SK-N-SH treated with all-trans-retinoic acid at 6 μM for 48 hours (cell line): ENCODE measurements at regions not wholly inside any gene's neighbourhood (a gene's known extent, or its start where the extent isn't known, plus 50 kb on each side); places are given as distances from the start of the nearest gene placed in this dataset.

Experiments used
- ATAC-seq: fragments of 200-7000 bp; cut with Tn5 transposase; 3 replicates; pipeline ENCODE4 v1.9.1; 2020; ENCODE audit warnings: mild to moderate bottlenecking, moderate library complexity
- ARNTL ChIP-seq: fragments of 450-650 bp; formaldehyde crosslinking; IDR thresholded peaks from 2 replicates; pipeline ENCODE4 v1.5.0; 2020; ENCODE audit warnings: low read depth, mild to moderate bottlenecking, moderate library complexity, borderline replicate concordance
- BACH2 ChIP-seq: fragments of 250-450 bp; sonication (Bioruptor Pico); IDR thresholded peaks from 2 replicates; pipeline ENCODE4 v1.9.0; 2021; ENCODE audit warnings: mild to moderate bottlenecking, borderline replicate concordance
- CSDC2 ChIP-seq: fragments of 250-450 bp; sonication (Bioruptor Pico); IDR thresholded peaks from 2 replicates; pipeline ENCODE4 v1.5.0; 2020; ENCODE audit warnings: mild to moderate bottlenecking, moderate library complexity
- ESRRG ChIP-seq: fragments of 250-450 bp; sonication (Bioruptor Pico); IDR thresholded peaks from 2 replicates; pipeline ENCODE4 v1.6.1; 2021; ENCODE audit warnings: mild to moderate bottlenecking
- GLIS3 ChIP-seq: fragments of 250-450 bp; sonication (Bioruptor Pico); IDR thresholded peaks from 2 replicates; pipeline ENCODE4 v1.5.0; 2020; ENCODE audit warnings: mild to moderate bottlenecking, moderate library complexity
- ISL1 ChIP-seq: fragments of 250-450 bp; sonication (Bioruptor Pico); IDR thresholded peaks from 2 replicates; pipeline ENCODE4 v2.1.2; 2022; ENCODE audit warnings: mild to moderate bottlenecking, moderate library complexity
- OSR1 ChIP-seq: fragments of 250-450 bp; sonication (Bioruptor Pico); IDR thresholded peaks from 2 replicates; pipeline ENCODE4 v1.8.0; 2022; ENCODE audit warnings: moderate library complexity, mild to moderate bottlenecking, inconsistent platforms
- PPARA ChIP-seq: fragments of 250-450 bp; sonication (Bioruptor Pico); IDR thresholded peaks from 2 replicates; pipeline ENCODE4 v1.5.0; 2020; ENCODE audit warnings: mild to moderate bottlenecking, borderline replicate concordance
- RARB ChIP-seq: fragments of 250-450 bp; sonication (Bioruptor Pico); IDR thresholded peaks from 2 replicates; pipeline ENCODE4 v1.8.0; 2021; ENCODE audit warnings: mild to moderate bottlenecking, moderate library complexity
- SNAI2 ChIP-seq: fragments of 250-450 bp; sonication (Bioruptor Pico); IDR thresholded peaks from 2 replicates; pipeline ENCODE4 v1.5.0; 2020; ENCODE audit warnings: mild to moderate bottlenecking, moderate library complexity
- TCF4 ChIP-seq: fragments of 250-450 bp; sonication (Bioruptor Pico); IDR thresholded peaks from 2 replicates; pipeline ENCODE4 v1.8.0; 2021; ENCODE audit warnings: mild to moderate bottlenecking, moderate library complexity, borderline replicate concordance
- TOX ChIP-seq: fragments of 250-450 bp; sonication (Bioruptor Pico); IDR thresholded peaks from 2 replicates; pipeline ENCODE4 v1.8.0; 2021; ENCODE audit warnings: mild to moderate bottlenecking, moderate library complexity, borderline replicate concordance
- ZC3H10 ChIP-seq: fragments of 250-450 bp; sonication (Bioruptor Pico); IDR thresholded peaks from 2 replicates; pipeline ENCODE4 v1.5.1; 2021; ENCODE audit warnings: mild to moderate bottlenecking, moderate library complexity
- ZFP3 ChIP-seq: fragments of 250-450 bp; sonication (Bioruptor Pico); IDR thresholded peaks from 2 replicates; pipeline ENCODE4 v1.5.0; 2020; ENCODE audit warnings: mild to moderate bottlenecking, moderate library complexity
- ZFP30 ChIP-seq: fragments of 450-650 bp; formaldehyde crosslinking; IDR thresholded peaks from 2 replicates; pipeline ENCODE4 v1.5.0; 2022; ENCODE audit warnings: mild to moderate bottlenecking, moderate library complexity
- ZNF565 ChIP-seq: fragments of 450-650 bp; formaldehyde crosslinking; conservative IDR thresholded peaks from 2 replicates; pipeline ENCODE4 v1.5.0; 2020; ENCODE audit warnings: low read depth, mild to moderate bottlenecking, moderate library complexity
- ZNF70 ChIP-seq: fragments of 450-650 bp; formaldehyde crosslinking; IDR thresholded peaks from 2 replicates; pipeline ENCODE4 v1.5.0; 2020; ENCODE audit warnings: mild to moderate bottlenecking, moderate library complexity
- ZNF8 ChIP-seq: fragments of 450-650 bp; formaldehyde crosslinking; IDR thresholded peaks from 2 replicates; pipeline ENCODE4 v1.5.0; 2020; ENCODE audit warnings: mild to moderate bottlenecking, moderate library complexity
- TF ChIP-seq, protein P1 (sequence below): fragments of 250-450 bp; sonication (Bioruptor Pico); IDR thresholded peaks from 2 replicates; pipeline ENCODE4 v1.5.0; 2020; ENCODE audit warnings: mild to moderate bottlenecking, moderate library complexity
- TF ChIP-seq, protein P2 (sequence below): fragments of 250-450 bp; sonication (Bioruptor Pico); IDR thresholded peaks from 2 replicates; pipeline ENCODE4 v1.5.1; 2021; ENCODE audit warnings: mild to moderate bottlenecking, moderate library complexity
- TF ChIP-seq, protein P3 (sequence below): fragments of 250-450 bp; sonication (Bioruptor Pico); IDR thresholded peaks from 2 replicates; pipeline ENCODE4 v1.5.1; 2020; ENCODE audit warnings: low read depth, mild to moderate bottlenecking, moderate library complexity
- TF ChIP-seq, protein P4 (sequence below): fragments of 250-450 bp; sonication (Bioruptor Pico); IDR thresholded peaks from 2 replicates; pipeline ENCODE4 v1.8.0; 2021; ENCODE audit warnings: low read depth, mild to moderate bottlenecking, moderate library complexity, borderline replicate concordance
- TF ChIP-seq, protein P5 (sequence below): fragments of 250-450 bp; sonication (Bioruptor Pico); IDR thresholded peaks from 2 replicates; pipeline ENCODE4 v1.8.0; 2020; ENCODE audit warnings: mild to moderate bottlenecking, moderate library complexity, borderline replicate concordance

DNA sequence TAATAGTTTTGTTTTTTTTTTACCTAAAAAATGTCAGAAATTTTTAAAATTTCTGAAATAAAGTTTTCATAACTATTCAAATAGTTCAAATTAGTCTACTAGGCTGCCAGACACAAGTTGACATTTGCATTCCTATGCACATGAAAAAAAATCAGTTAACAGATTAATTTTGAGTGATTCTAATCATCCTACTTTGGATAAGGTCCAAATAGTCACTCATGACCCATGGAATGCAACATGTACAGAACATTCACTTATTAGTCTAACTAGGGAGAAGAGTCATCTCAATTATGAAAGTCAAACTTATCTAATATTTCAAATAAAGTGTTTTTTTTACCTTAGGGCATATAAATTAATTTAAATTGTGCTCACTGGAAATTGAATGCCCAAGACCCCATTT, 390.2 kb downstream of the EPM2A start:
- TF ChIP-seq OSR1 (CRISPR knock-in tag) (no peak), ZNF70 (CRISPR knock-in tag) (no peak), ISL1 (peak; percentile 79), GLIS3 (no peak)
- no peak for ATAC-seq

DNA sequence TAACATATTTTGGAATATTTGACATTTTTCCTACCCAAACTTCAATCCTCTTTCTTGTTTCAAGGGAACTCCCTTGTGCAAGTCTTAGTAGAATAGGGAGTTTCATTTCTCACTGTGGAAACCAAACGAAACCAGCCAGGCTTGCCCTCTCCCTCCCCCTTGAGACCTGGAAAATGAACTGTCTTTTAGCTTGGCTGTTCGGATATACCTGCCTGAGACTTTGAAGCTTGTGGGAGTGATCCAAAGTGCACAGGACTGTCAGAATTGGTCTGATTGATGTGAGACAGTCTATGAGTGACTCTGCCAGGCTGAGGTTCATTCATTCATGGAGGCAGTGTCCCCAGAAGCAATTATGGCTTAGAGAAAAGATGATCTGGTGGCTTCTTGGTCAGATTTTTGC, 388.1 kb downstream of the EPM2A start:
- TF ChIP-seq, protein P1, sequence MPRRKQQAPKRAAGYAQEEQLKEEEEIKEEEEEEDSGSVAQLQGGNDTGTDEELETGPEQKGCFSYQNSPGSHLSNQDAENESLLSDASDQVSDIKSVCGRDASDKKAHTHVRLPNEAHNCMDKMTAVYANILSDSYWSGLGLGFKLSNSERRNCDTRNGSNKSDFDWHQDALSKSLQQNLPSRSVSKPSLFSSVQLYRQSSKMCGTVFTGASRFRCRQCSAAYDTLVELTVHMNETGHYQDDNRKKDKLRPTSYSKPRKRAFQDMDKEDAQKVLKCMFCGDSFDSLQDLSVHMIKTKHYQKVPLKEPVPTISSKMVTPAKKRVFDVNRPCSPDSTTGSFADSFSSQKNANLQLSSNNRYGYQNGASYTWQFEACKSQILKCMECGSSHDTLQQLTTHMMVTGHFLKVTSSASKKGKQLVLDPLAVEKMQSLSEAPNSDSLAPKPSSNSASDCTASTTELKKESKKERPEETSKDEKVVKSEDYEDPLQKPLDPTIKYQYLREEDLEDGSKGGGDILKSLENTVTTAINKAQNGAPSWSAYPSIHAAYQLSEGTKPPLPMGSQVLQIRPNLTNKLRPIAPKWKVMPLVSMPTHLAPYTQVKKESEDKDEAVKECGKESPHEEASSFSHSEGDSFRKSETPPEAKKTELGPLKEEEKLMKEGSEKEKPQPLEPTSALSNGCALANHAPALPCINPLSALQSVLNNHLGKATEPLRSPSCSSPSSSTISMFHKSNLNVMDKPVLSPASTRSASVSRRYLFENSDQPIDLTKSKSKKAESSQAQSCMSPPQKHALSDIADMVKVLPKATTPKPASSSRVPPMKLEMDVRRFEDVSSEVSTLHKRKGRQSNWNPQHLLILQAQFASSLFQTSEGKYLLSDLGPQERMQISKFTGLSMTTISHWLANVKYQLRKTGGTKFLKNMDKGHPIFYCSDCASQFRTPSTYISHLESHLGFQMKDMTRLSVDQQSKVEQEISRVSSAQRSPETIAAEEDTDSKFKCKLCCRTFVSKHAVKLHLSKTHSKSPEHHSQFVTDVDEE, result no peak
- TF ChIP-seq ZC3H10, result no peak
- no peak for TF ChIP-seq ZNF565 (CRISPR knock-in tag)
- no peak for TF ChIP-seq GLIS3
- TF ChIP-seq ESRRG (CRISPR knock-in tag), result no peak
- TF ChIP-seq ZNF8, result no peak
- no peak for TF ChIP-seq OSR1 (CRISPR knock-in tag)
- no peak for TF ChIP-seq ZFP30 (CRISPR knock-in tag)
- TF ChIP-seq ISL1, result no peak
- TF ChIP-seq, protein P2, sequence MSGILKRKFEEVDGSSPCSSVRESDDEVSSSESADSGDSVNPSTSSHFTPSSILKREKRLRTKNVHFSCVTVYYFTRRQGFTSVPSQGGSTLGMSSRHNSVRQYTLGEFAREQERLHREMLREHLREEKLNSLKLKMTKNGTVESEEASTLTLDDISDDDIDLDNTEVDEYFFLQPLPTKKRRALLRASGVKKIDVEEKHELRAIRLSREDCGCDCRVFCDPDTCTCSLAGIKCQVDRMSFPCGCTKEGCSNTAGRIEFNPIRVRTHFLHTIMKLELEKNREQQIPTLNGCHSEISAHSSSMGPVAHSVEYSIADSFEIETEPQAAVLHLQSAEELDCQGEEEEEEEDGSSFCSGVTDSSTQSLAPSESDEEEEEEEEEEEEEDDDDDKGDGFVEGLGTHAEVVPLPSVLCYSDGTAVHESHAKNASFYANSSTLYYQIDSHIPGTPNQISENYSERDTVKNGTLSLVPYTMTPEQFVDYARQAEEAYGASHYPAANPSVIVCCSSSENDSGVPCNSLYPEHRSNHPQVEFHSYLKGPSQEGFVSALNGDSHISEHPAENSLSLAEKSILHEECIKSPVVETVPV, result no peak
- TF ChIP-seq RARB, result no peak
- no peak for TF ChIP-seq TCF4 (CRISPR knock-in tag)
- TF ChIP-seq, protein P3, sequence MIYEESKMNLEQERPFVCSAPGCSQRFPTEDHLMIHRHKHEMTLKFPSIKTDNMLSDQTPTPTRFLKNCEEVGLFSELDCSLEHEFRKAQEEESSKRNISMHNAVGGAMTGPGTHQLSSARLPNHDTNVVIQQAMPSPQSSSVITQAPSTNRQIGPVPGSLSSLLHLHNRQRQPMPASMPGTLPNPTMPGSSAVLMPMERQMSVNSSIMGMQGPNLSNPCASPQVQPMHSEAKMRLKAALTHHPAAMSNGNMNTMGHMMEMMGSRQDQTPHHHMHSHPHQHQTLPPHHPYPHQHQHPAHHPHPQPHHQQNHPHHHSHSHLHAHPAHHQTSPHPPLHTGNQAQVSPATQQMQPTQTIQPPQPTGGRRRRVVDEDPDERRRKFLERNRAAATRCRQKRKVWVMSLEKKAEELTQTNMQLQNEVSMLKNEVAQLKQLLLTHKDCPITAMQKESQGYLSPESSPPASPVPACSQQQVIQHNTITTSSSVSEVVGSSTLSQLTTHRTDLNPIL (CRISPR knock-in tag), result no peak
- no peak for TF ChIP-seq BACH2 (CRISPR knock-in tag)
- no peak for TF ChIP-seq ZNF70 (CRISPR knock-in tag)
- TF ChIP-seq SNAI2, result no peak
- TF ChIP-seq CSDC2, result no peak
- no peak for TF ChIP-seq ZFP3 (CRISPR knock-in tag)
- TF ChIP-seq, protein P4, sequence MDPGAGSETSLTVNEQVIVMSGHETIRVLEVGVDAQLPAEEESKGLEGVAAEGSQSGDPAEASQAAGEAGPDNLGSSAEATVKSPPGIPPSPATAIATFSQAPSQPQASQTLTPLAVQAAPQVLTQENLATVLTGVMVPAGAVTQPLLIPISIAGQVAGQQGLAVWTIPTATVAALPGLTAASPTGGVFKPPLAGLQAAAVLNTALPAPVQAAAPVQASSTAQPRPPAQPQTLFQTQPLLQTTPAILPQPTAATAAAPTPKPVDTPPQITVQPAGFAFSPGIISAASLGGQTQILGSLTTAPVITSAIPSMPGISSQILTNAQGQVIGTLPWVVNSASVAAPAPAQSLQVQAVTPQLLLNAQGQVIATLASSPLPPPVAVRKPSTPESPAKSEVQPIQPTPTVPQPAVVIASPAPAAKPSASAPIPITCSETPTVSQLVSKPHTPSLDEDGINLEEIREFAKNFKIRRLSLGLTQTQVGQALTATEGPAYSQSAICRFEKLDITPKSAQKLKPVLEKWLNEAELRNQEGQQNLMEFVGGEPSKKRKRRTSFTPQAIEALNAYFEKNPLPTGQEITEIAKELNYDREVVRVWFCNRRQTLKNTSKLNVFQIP (CRISPR knock-in tag), result no peak
- no peak for ATAC-seq

DNA sequence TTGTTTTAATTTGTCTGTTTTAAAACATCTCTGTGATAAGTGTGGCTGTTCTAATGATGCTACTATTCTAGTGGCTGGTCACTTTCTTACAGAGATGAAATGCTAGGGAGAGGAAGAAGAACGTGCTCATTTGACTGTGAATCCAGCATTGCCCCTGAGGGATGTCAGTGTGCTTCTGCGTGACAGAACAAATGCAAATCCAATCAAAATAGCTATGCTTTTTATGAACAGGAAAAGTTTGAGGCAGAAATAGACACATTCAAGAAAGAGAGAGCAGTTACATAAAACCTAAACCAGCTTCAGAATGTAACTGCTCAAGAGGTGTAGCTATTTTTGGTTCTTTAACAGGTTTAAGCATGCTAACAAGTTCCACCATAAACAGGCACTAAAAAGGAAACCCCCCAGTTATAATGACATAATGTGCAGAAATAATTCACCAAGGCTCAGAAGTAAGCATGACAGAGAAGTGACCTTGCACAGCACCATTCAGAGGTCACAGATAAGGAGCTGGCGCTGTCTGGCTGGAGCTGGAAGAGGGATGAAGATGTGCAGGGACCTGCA, 385.3 kb downstream of the EPM2A start:
- TF ChIP-seq TCF4 (CRISPR knock-in tag), result no peak
- TF ChIP-seq TOX (CRISPR knock-in tag), result no peak
- no peak for TF ChIP-seq ZNF565 (CRISPR knock-in tag)
- TF ChIP-seq ISL1, result no peak
- no peak for ATAC-seq

DNA sequence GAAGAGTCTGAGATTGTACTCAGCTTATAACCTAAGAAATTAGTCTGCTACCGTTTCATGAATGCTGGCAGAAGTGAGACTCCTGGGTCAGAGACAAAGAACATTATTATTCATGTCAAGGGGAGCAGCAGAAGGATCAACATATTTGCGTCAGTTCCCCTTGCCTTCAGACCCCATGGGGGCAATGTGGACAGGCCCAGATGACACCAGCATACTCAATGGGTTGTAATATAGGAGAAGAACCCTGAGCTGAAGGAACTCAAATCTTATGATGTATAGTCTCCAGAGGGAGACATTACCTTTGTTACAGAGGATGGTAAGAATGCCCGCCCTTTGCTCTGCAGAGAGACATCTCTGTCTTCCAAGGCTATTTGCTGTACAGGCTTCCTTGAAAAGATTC, 384.4 kb downstream of the EPM2A start:
- no peak for ATAC-seq
- TF ChIP-seq ZC3H10 (no peak), ESRRG (CRISPR knock-in tag) (no peak), SNAI2 (no peak), ARNTL (CRISPR knock-in tag) (no peak), ZNF8 (no peak), TOX (CRISPR knock-in tag) (no peak), RARB (no peak), PPARA (no peak)
- TF ChIP-seq, protein P5, sequence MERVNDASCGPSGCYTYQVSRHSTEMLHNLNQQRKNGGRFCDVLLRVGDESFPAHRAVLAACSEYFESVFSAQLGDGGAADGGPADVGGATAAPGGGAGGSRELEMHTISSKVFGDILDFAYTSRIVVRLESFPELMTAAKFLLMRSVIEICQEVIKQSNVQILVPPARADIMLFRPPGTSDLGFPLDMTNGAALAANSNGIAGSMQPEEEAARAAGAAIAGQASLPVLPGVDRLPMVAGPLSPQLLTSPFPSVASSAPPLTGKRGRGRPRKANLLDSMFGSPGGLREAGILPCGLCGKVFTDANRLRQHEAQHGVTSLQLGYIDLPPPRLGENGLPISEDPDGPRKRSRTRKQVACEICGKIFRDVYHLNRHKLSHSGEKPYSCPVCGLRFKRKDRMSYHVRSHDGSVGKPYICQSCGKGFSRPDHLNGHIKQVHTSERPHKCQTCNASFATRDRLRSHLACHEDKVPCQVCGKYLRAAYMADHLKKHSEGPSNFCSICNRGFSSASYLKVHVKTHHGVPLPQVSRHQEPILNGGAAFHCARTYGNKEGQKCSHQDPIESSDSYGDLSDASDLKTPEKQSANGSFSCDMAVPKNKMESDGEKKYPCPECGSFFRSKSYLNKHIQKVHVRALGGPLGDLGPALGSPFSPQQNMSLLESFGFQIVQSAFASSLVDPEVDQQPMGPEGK (CRISPR knock-in tag), result no peak
- TF ChIP-seq, protein P1, result no peak
- TF ChIP-seq, protein P3 (CRISPR knock-in tag), result no peak
